ENCODE measurements at regions not wholly inside any gene's neighbourhood (a gene's known extent, or its start where the extent isn't known, plus 50 kb on each side); places are given as distances from the start of the nearest gene placed in this dataset.

GRCh38 chr18:30088238-30089015, 954.1 kb downstream of the DSC3 start:
- no peaks in the 10 kb centered on the region for H3K79me2 ChIP-seq (ENCODE audit: control insufficient read depth in 1 of 2, insufficient read depth in 2 of 2, low read length in 2 of 2)
- no peak overlapping the region for H3K14ac ChIP-seq (ENCODE audit: insufficient read length)
- no peaks in the 10 kb centered on the region; a peak in 1 of 7 replicates for H3K27me3 ChIP-seq (replicated peaks in 1 of 4; ENCODE audit: control insufficient read depth in 3 of 4, extremely low read depth in 1 of 4, insufficient read depth in 3 of 4, low read length in 3 of 4)
- H2BK15ac ChIP-seq (ENCODE audit: low read length), result no peak overlapping the region
- no peak for DNase-seq (ENCODE audit: low read depth in 1 of 2, low spot score in 2 of 2)
- H3K56ac ChIP-seq (replicated peaks; ENCODE audit: insufficient read length, low read depth, low read length), result no peak overlapping the region
- no peak overlapping the region for H3K9ac ChIP-seq (replicated peaks in 1 of 4; ENCODE audit: extremely low read depth in 1 of 4, low read depth in 3 of 4, low read length in 3 of 4)
- H3K4me2 ChIP-seq (ENCODE audit: insufficient read depth in 1 of 2, low read depth in 2 of 2, low read length in 2 of 2), result no peak overlapping the region
- no peak overlapping the region for H3K27ac ChIP-seq (ENCODE audit: low read depth, low read length)
- H3K4ac ChIP-seq (replicated peaks; ENCODE audit: insufficient read length, low read depth, low read length), result no peak overlapping the region
- H3K9me3 ChIP-seq (ENCODE audit: insufficient read depth in 2 of 2, low read depth in 1 of 2, low read length in 1 of 2), result no peaks in the 10 kb centered on the region; a peak in 1 of 4 replicates
- H2BK20ac ChIP-seq (ENCODE audit: low read length), result no peak overlapping the region
- H3K23ac ChIP-seq (ENCODE audit: insufficient read length), result no peak overlapping the region
- CTCF ChIA-PET (ENCODE audit: partially characterized antibody), result no interaction called here
- no peak overlapping the region for H4K91ac ChIP-seq (replicated peaks; ENCODE audit: insufficient read length, low read length)
- FAIRE-seq, result no peak
- H2BK12ac ChIP-seq (ENCODE audit: low read depth, low read length), result no peak overlapping the region
- H4K20me1 ChIP-seq (replicated peaks in 1 of 2; ENCODE audit: control insufficient read depth in 1 of 2, insufficient read depth in 2 of 2, low read length in 2 of 2), result no peaks in the 10 kb centered on the region
- no peaks in the 10 kb centered on the region for H3K4me1 ChIP-seq (replicated peaks in 1 of 4; ENCODE audit: control insufficient read depth in 3 of 4, insufficient read depth in 4 of 4, low read length in 3 of 4)
- no peaks in the 10 kb centered on the region for H3K36me3 ChIP-seq (ENCODE audit: control insufficient read depth in 2 of 4, insufficient read depth in 4 of 4, low read length in 3 of 4)
- no peak overlapping the region for H4K5ac ChIP-seq (ENCODE audit: insufficient read length, low read depth, low read length)
- no peak overlapping the region for H3K18ac ChIP-seq (ENCODE audit: extremely low read depth, low read length)
- POLR2A ChIA-PET (ENCODE audit: partially characterized antibody), result no interaction called here
- H3K23me2 ChIP-seq (ENCODE audit: low read depth, low read length), result no peaks in the 10 kb centered on the region
- no peak overlapping the region for H2BK5ac ChIP-seq (ENCODE audit: low read depth, low read length)
- H2BK120ac ChIP-seq (replicated peaks; ENCODE audit: low read depth, low read length), result no peak overlapping the region
- H3K79me1 ChIP-seq (ENCODE audit: low read depth, low read length), result no peaks in the 10 kb centered on the region
- no peak overlapping the region for H4K8ac ChIP-seq (ENCODE audit: extremely low read depth, insufficient read depth, low read length)
- no peak overlapping the region for H2AFZ ChIP-seq (ENCODE audit: low read length)
- H3K4me3 ChIP-seq (ENCODE audit: extremely low read depth in 1 of 4, insufficient read depth in 2 of 4, low read depth in 3 of 4, low read length in 4 of 4), result no peak overlapping the region
- no peak overlapping the region for H2AK5ac ChIP-seq (ENCODE audit: low read depth, low read length)
- TF ChIP-seq CEBPB (IDR thresholded peaks at IDR 0.05; ENCODE audit: low read depth, low read length), result no peak
